ENCODE measurements at regions not wholly inside any gene's neighbourhood (a gene's known extent, or its start where the extent isn't known, plus 50 kb on each side); places are given as distances from the start of the nearest gene placed in this dataset.

- SMC1A ChIA-PET (ENCODE audit: uncharacterized antibody, unreplicated experiment), result interaction anchor here (1.0 kb wide), 1 partner anchor 16 kb away, joined by 3 read pairs; no protein-coding TSS in a partner anchor
- no peak overlapping the region for H3K9ac ChIP-seq (ENCODE audit: control insufficient read depth, insufficient read depth, low read length)
- H3K4me1 ChIP-seq (ENCODE audit: control insufficient read depth, insufficient read depth, low read length), result no peaks in the 10 kb centered on the region
- H3K4me2 ChIP-seq (ENCODE audit: control insufficient read depth, insufficient read depth), result no peak overlapping the region
- in situ Hi-C loops (cut with MboI) (no loop called here), intact Hi-C loops (cut with micrococcal nuclease; ENCODE audit: unreplicated experiment) (no loop called here)
- BruUV-seq (replicated peaks), result no TSS peak
- H4K20me1 ChIP-seq (ENCODE audit: control insufficient read depth, insufficient read depth), result no peaks in the 10 kb centered on the region
- FAIRE-seq, result no peak
- no peaks in the 10 kb centered on the region for H3K27me3 ChIP-seq (replicated peaks in 1 of 2; ENCODE audit: control insufficient read depth in 2 of 2, insufficient read depth in 2 of 2, low read length in 1 of 2)
- RAD21 ChIA-PET (ENCODE audit: unreplicated experiment), result no interaction called here
- no peak overlapping the region for H3K27ac ChIP-seq (ENCODE audit: control insufficient read depth, insufficient read depth)
- WGBS (ENCODE audit: insufficient coverage, insufficient replicate concordance, low lambda C conversion rate, missing lambda C conversion rate), result 95% methylated on average over 1 of the region's 1 CpG
- POLR2A ChIA-PET, result no interaction called here
- no peaks in the 10 kb centered on the region for H3K79me2 ChIP-seq (ENCODE audit: control insufficient read depth, insufficient read depth, low read length)
- TF ChIP-seq ETV6 (conservative IDR thresholded peaks at IDR 0.05 in 1 of 2, IDR thresholded peaks at IDR 0.05 in 1 of 2; ENCODE audit: borderline replicate concordance in 1 of 2, low read depth in 1 of 2) (no peak), SRF (IDR thresholded peaks at IDR 0.05; ENCODE audit: low read depth in 2 of 2, low read length in 2 of 2) (no peak), RAD51 (IDR thresholded peaks at IDR 0.05) (no peak), HDAC6 (IDR thresholded peaks at IDR 0.05; ENCODE audit: unreplicated experiment) (no peak)
- H3K36me3 ChIP-seq (ENCODE audit: control insufficient read depth in 2 of 2, insufficient read depth in 2 of 2, low read length in 1 of 2), result no peaks in the 10 kb centered on the region
- CTCF ChIA-PET, result no interaction called here
- H3K4me3 ChIP-seq, result no peak overlapping the region
- ATAC-seq, result no peak
- no peak for DNase-seq (ENCODE audit: low read depth, low spot score)
- no peaks in the 10 kb centered on the region; the same call in 2 of the 3 replicates for H3K9me3 ChIP-seq (replicated peaks; ENCODE audit: control insufficient read depth, insufficient read depth, low read length)
- H2AFZ ChIP-seq (ENCODE audit: control insufficient read depth, low read depth, low read length), result no peak overlapping the region
These were observed 55.9 kb upstream of the OXTR start for GRCh38 chr3:8825153-8825825.

GRCh38 chr3:8824238-8824637 lies 54.8 kb upstream of the OXTR start:
- ChIA-PET CTCF (no interaction called here), POLR2A (no interaction called here), SMC1A (ENCODE audit: uncharacterized antibody, unreplicated experiment) (interaction anchor here (1.0 kb wide), 1 partner anchor 15 kb away, joined by 3 read pairs; no protein-coding TSS in a partner anchor), RAD21 (ENCODE audit: unreplicated experiment) (no interaction called here)
- in situ Hi-C loops (cut with MboI) (no loop called here), intact Hi-C loops (cut with micrococcal nuclease; ENCODE audit: unreplicated experiment) (no loop called here)
- Histone ChIP-seq H3K79me2 (ENCODE audit: control insufficient read depth, insufficient read depth, low read length) (no peaks in the 10 kb centered on the region), H3K4me3 (no peak overlapping the region), H3K9me3 (replicated peaks; ENCODE audit: control insufficient read depth, insufficient read depth, low read length) (peaks cover 3% of the 10 kb centered on the region; the same call in 2 of the 3 replicates), H4K20me1 (ENCODE audit: control insufficient read depth, insufficient read depth) (no peaks in the 10 kb centered on the region), H3K27ac (ENCODE audit: control insufficient read depth, insufficient read depth) (no peak overlapping the region), H3K4me1 (ENCODE audit: control insufficient read depth, insufficient read depth, low read length) (no peaks in the 10 kb centered on the region), H3K9ac (ENCODE audit: control insufficient read depth, insufficient read depth, low read length) (no peak overlapping the region), H3K27me3 (replicated peaks in 1 of 2; ENCODE audit: control insufficient read depth in 2 of 2, insufficient read depth in 2 of 2, low read length in 1 of 2) (no peaks in the 10 kb centered on the region), H2AFZ (ENCODE audit: control insufficient read depth, low read depth, low read length) (no peak overlapping the region), H3K4me2 (ENCODE audit: control insufficient read depth, insufficient read depth) (no peak overlapping the region), H3K36me3 (ENCODE audit: control insufficient read depth in 2 of 2, insufficient read depth in 2 of 2, low read length in 1 of 2) (no peaks in the 10 kb centered on the region)
- no peak for TF ChIP-seq CTCF (IDR thresholded peaks at IDR 0.05 in 2 of 3, conservative IDR thresholded peaks at IDR 0.05 in 1 of 3; ENCODE audit: control insufficient read depth in 2 of 3, extremely low read depth in 1 of 3, insufficient read depth in 1 of 3, low read depth in 3 of 3, low read length in 3 of 3)
- TF ChIP-seq RAD51 (IDR thresholded peaks at IDR 0.05), result no peak
- TF ChIP-seq FOS (IDR thresholded peaks at IDR 0.05; ENCODE audit: borderline replicate concordance, extremely low read depth, insufficient read length), result no peak
- TF ChIP-seq CHD1 (IDR thresholded peaks at IDR 0.05; ENCODE audit: low read depth, low read length), result no peak
- no peak for TF ChIP-seq BHLHE40 (IDR thresholded peaks at IDR 0.05; ENCODE audit: borderline replicate concordance in 1 of 2, low read depth in 2 of 2, low read length in 1 of 2)
- no peak for TF ChIP-seq MYB (IDR thresholded peaks at IDR 0.05; ENCODE audit: borderline replicate concordance, low read depth, low read length)
- TF ChIP-seq ESRRA (IDR thresholded peaks at IDR 0.05; ENCODE audit: low read length), result no peak
- TF ChIP-seq IRF5 (IDR thresholded peaks at IDR 0.05; ENCODE audit: borderline replicate concordance), result no peak
- no peak for ATAC-seq
- WGBS (ENCODE audit: insufficient coverage, insufficient replicate concordance, low lambda C conversion rate, missing lambda C conversion rate), result 79% methylated on average over 1 of the region's 1 CpG
- DNase-seq (ENCODE audit: low read depth, low spot score), result no peak
- FAIRE-seq, result no peak
- no TSS peak for BruUV-seq (replicated peaks)

Data from GM12878 (cell line).